Effector memory CD8-positive, alpha-beta T cell (primary cell): ENCODE measurements at regions not wholly inside any gene's neighbourhood (a gene's known extent, or its start where the extent isn't known, plus 50 kb on each side); places are given as distances from the start of the nearest gene placed in this dataset.

ENCODE experiments used
- ATAC-seq: fragments of 150-1000 bp; cut with Tn5 transposase; replicated peaks from 2 replicates; pipeline ENCODE4 v1.10.0; 2021; ENCODE audit warnings: mild to moderate bottlenecking, moderate library complexity
- DNase-seq, 3 experiments: peaks; one replicate each; pipeline ENCODE4 v3.0.0; 2021
- H3K27ac Mint-ChIP-seq, 2 donors: one replicate each; pipeline ENCODE4 v1.8.0; 2022; ENCODE audit warnings: mild to moderate bottlenecking in 2 of 2, mixed read lengths in 2 of 2, moderate library complexity in 2 of 2
- H3K27me3 Mint-ChIP-seq, 2 donors: one replicate each; pipeline ENCODE4 v1.8.0; 2022; ENCODE audit warnings: mixed read lengths in 2 of 2
- H3K36me3 Mint-ChIP-seq: one replicate; pipeline ENCODE4 v1.8.0; 2022; ENCODE audit warnings: mild to moderate bottlenecking, moderate library complexity, mixed read lengths; ENCODE audit not compliant: insufficient read depth
- H3K4me1 Mint-ChIP-seq, 2 donors: one replicate each; pipeline ENCODE4 v1.8.0; 2022; ENCODE audit warnings: low read depth in 2 of 2, mixed read lengths in 2 of 2
- H3K4me3 Mint-ChIP-seq, 2 donors: one replicate each; pipeline ENCODE4 v1.8.0; 2022; ENCODE audit warnings: mild to moderate bottlenecking in 2 of 2, mixed read lengths in 2 of 2, moderate library complexity in 2 of 2
- H3K9me3 Mint-ChIP-seq, 2 donors: one replicate each; pipeline ENCODE4 v1.8.0; 2022; ENCODE audit warnings: mixed read lengths in 2 of 2

DNA sequence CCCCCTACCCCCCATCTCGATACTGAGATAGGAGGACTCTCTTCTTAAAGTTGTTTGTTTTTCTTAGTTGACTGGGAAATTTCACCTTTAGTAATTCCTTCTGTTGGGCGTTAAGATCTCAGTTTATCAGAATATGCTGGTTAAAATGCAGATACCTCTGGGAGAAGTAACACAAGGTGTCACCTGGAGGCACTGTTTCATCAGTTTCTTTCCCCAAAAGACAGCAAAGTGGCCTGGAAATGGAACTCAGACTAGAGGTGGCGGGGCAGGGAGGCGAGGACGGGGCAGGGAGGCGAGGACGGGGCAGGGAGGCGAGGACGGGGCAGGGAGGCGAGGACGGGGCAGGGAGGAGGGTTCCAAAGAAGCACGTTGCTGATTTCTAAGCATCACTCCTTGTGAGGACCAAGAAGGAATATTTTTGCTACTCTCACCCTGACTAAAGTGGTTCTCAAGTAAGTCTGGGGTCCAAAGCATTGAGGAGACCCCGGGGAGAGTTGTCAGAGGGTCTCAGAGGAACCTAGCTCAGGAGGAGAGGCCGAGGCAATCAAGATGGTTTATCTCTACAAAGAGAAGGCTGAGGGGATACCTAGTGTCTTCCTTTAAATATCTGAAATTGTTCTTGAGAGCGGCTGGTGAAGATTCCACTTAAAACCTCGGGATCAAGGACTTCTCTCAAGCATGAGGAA lies 147.0 kb upstream of the B3GAT1 start:
- no peak for ATAC-seq
- Mint-ChIP-seq H3K9me3 (no peaks in the 10 kb centered on the region), H3K36me3 (no peaks in the 10 kb centered on the region), H3K27me3 (peaks cover 16 to 56% of the 10 kb centered on the region in 2 donors), H3K4me1 (no peaks in the 10 kb centered on the region), H3K27ac (no peak overlapping the region), H3K4me3 (no peak overlapping the region)
- no peak for DNase-seq

DNA sequence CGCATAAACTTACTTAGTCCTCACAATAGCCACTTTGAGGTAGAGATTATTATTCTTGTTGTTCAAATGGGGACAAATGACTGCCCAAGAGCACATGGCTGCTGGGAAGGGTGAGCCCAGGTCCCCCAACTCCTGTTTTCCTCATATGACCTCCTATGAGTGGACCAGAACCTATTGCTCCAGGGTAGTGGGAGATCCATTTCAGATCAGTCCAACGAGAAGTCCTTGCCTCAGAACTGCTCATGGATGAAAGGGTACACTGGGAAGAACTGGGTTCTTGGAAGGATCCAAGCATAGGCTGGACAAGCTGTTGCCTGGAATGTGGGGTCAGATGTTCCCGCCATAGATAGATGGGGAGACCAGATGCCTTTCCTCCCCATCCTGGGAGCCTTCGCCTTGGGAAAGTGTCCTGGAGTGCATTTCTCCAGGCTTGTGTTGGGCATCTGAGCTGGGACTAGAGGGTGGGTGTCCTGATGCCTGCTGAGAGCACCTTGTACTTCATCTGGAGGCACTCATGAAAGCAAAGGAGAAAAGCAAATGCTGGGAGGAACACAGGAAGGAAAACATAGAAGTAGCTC lies 146.3 kb upstream of the B3GAT1 start:
- no peak overlapping the region for H3K4me3 Mint-ChIP-seq
- ATAC-seq (no peak), DNase-seq (no peak)

DNA sequence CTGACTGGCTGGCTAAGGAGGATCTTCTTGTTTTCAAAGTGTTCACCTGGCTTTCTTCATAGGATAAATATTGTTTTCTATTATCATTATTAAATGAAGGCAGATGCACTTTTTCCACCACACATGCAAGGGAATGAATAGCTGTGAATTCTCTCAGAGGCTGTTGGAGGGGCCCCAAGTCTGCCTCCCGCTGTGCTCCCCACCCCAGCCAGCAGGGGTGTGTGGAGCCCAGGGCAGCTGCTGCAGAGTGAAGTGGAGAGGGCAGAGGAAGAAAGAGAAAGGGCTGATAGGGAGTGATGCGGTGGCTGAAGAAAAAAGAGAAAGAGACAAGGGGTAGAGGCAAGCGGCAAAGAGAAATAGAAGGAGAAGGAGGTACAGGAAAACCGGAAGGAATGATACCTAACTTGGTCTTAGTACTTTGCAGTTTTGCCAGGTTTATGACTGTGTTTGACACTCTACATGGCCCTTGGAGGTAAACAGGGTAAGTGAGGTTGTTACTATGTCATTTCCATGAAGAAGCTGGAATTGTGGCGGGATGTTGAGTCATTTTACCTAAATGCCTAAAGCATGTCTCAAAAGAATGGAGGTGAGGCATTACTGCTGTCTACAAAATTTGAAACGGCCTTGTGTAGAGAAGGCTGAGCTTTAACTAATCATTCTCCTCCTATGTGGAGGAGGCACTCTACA lies 145.7 kb upstream of the B3GAT1 start:
- no peak for DNase-seq
- peaks cover 16 to 51% of the 10 kb centered on the region in 2 donors for H3K27me3 Mint-ChIP-seq
- H3K36me3 Mint-ChIP-seq: no peaks in the 10 kb centered on the region

More for the DNA sequence above, 146.3 kb upstream of the B3GAT1 start:
- Mint-ChIP-seq H3K4me1 (no peaks in the 10 kb centered on the region), H3K9me3 (no peaks in the 10 kb centered on the region), H3K36me3 (no peaks in the 10 kb centered on the region), H3K27me3 (peaks cover 16 to 57% of the 10 kb centered on the region in 2 donors), H3K27ac (no peak overlapping the region)

DNA sequence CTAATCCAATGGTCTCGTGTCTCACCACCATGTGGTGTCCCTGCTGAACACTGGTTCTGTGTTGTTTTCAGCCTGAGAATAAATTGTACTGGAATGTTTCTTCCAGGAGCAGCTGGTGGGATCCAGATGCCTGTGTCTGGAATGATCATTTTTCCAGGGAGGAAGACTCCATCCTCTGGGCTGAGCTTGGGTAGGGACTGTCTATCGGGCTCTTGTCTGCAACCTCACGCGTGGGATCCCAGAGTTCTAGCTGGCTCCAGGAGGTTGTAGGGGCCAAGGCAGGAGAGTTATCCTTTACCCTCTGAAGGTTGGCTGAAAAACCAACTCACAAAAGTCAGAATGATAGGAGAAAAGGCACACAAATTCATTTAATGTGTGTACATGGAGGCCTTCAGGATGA lies 144.1 kb upstream of the B3GAT1 start:
- no peaks in the 10 kb centered on the region for H3K4me1 Mint-ChIP-seq
- no peaks in the 10 kb centered on the region for H3K36me3 Mint-ChIP-seq
- peaks cover 27 to 63% of the 10 kb centered on the region in 2 donors for H3K27me3 Mint-ChIP-seq
- H3K27ac Mint-ChIP-seq: no peak overlapping the region
- no peaks in the 10 kb centered on the region for H3K9me3 Mint-ChIP-seq
- no peak for ATAC-seq
- no peak overlapping the region for H3K4me3 Mint-ChIP-seq
- DNase-seq: no peak

More for the DNA sequence above, 145.7 kb upstream of the B3GAT1 start:
- Mint-ChIP-seq H3K27ac (no peak overlapping the region), H3K9me3 (no peaks in the 10 kb centered on the region), H3K4me3 (no peak overlapping the region), H3K4me1 (no peaks in the 10 kb centered on the region)
- ATAC-seq: no peak

DNA sequence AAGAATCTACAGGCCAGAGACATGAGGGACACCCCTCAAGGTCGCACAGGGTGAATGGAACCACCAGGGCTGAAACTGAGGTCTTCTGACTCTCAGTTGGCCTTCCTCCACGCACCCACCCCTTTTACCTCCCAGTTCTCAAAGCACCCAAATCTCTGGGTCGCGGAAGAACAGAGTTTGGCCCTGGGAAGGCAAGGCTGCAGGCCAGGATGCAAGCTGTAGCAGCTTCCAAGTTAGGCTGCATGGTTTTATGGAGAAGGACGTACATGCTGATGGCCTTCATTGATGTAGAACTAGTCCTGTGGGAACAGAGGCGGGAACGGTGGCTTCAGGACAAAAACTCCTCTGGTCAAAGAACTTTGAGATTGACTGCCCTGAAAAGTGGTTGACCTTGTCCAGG lies 143.5 kb upstream of the B3GAT1 start:
- no peak for ATAC-seq
- Mint-ChIP-seq H3K27ac (no peak overlapping the region), H3K27me3 (peaks cover 33 to 70% of the 10 kb centered on the region in 2 donors), H3K9me3 (no peaks in the 10 kb centered on the region), H3K4me1 (no peaks in the 10 kb centered on the region), H3K36me3 (no peaks in the 10 kb centered on the region), H3K4me3 (no peak overlapping the region)
- no peak for DNase-seq

DNA sequence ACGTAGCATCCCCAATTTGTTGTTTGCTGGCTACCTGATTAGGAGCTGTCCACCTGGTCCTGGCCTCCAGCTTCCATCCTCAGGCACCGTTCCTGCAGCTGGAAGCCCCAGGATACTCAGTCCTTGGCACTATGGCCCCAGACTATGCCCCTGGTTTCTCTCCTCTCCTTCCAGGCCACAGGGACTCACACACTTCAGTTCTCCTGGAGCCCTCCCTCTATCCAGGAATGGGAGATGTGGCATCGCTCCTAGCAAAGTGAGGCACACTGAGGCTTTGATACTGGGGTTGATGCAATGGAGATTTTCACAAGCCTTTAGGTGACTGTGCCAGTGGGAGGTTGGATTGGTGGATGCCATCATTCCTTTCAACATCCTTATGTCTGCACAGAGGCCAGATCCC lies 142.8 kb upstream of the B3GAT1 start:
- peaks cover 0 to 3% of the 10 kb centered on the region in 2 donors for H3K9me3 Mint-ChIP-seq
- no peak overlapping the region for H3K27ac Mint-ChIP-seq
- DNase-seq (no peak), ATAC-seq (no peak)
- no peak overlapping the region for H3K4me3 Mint-ChIP-seq
- no peaks in the 10 kb centered on the region for H3K36me3 Mint-ChIP-seq
- peaks cover 32 to 67% of the 10 kb centered on the region in 2 donors for H3K27me3 Mint-ChIP-seq
- H3K4me1 Mint-ChIP-seq: no peaks in the 10 kb centered on the region

DNA sequence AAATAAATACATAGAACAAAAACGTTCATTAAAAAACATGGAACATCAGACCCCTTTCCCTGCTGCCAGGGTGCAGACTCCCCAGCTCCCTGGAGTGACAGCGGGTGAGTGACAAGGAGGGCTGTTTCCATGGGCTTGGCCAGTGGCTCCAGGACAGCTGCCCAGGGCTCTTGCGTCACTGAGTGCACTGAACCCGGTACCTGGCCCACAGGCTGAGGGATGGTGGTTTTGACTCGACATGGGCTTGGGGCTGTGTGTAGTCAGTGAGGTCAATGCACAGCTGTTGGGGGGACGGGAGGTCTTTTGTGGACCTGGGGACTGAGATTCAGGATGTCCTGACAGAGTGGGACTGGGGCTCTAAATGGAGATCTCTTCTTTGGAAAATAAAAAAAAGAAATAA lies 142.1 kb upstream of the B3GAT1 start:
- DNase-seq (no peak), ATAC-seq (no peak)
- H3K4me1 Mint-ChIP-seq: no peaks in the 10 kb centered on the region
- H3K9me3 Mint-ChIP-seq: peaks cover 0 to 5% of the 10 kb centered on the region in 2 donors
- H3K4me3 Mint-ChIP-seq: no peak overlapping the region
- H3K27me3 Mint-ChIP-seq: peaks cover 29 to 59% of the 10 kb centered on the region in 2 donors
- no peak overlapping the region for H3K27ac Mint-ChIP-seq
- no peaks in the 10 kb centered on the region for H3K36me3 Mint-ChIP-seq

DNA sequence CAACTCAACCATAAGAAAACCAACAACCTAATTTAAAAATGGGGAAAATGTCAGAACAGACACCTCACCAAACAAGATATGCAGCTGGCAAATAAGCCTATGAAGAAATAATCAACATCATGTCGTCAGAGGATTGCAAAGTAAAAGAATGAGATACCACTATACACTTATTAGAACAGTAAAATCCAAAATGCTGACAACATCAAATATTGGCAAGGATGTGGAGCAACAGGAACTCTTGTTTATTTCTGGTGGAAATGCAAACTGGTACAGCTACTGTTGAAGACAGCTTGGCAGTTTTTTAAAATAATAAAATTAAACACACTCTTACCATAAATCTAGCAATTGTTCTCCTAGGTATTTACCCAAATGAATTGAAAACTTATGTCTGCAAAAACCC lies 140.7 kb upstream of the B3GAT1 start:
- H3K4me1 Mint-ChIP-seq: no peaks in the 10 kb centered on the region
- no peak overlapping the region for H3K27ac Mint-ChIP-seq
- H3K27me3 Mint-ChIP-seq: peaks cover 23 to 46% of the 10 kb centered on the region in 2 donors
- H3K9me3 Mint-ChIP-seq: peaks cover 0 to 5% of the 10 kb centered on the region in 2 donors
- H3K36me3 Mint-ChIP-seq: no peaks in the 10 kb centered on the region
- DNase-seq: no peak
- H3K4me3 Mint-ChIP-seq: no peak overlapping the region
- no peak for ATAC-seq

DNA sequence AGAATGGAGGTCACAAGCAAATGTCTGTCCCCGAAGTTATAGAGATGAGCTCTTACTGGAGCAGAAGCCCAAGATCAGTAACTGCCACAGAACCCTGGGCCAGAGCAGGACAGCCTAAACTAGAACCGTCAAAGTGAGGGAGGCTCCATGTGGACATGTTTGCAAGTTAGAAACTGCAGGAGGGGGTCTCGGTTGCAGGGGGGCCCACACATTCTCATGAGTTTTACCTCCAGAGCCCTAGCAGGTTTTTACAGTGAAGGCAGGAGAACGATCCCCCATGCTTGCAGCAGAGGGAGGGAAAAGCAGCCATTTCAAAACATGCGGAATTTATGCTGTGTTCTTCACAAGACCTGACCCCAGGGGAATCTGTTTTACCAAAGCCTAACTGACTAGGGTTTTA lies 133.5 kb upstream of the B3GAT1 start:
- H3K27me3 Mint-ChIP-seq: peaks cover 45 to 47% of the 10 kb centered on the region in 2 donors
- DNase-seq (no peak), ATAC-seq (no peak)
- H3K4me1 Mint-ChIP-seq: no peaks in the 10 kb centered on the region
- H3K27ac Mint-ChIP-seq: no peak overlapping the region
- H3K4me3 Mint-ChIP-seq: no peak overlapping the region
- peaks cover 0 to 5% of the 10 kb centered on the region in 2 donors for H3K9me3 Mint-ChIP-seq
- H3K36me3 Mint-ChIP-seq: no peaks in the 10 kb centered on the region

DNA sequence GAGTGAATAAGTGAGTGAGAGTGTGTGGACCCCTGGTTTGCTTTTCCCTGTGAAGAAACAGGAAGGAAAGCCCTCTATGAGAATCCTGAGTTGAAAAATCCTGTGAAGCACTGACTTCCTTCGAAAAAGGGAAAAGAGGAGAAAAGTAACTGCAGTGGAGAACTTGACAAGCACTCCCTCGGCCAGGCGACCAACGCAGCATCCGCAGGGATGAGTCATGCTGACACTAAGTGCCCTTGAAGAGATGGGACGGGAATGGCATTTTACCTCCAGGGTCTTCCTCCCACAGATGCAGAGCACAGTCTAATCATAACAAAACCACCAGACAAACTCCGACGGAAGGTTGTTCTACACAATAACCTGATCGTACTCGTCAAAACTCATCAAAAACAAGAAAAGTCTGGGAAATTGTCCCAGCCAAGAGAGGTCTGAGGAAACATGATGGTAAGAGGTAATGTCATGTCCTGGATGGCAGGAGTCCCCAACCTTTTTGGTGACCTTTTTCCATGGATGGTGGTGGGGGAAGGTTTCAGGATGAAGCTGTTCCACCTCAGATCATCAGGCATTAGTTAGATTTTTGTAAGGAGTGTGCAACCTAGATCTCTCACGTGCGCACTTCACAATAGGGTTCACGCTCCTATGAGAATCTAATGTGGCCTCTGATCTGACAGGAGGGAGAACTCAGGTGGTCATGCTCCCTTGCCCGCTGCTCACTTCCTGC lies 132.2 kb upstream of the B3GAT1 start:
- H3K27ac Mint-ChIP-seq: no peak overlapping the region

DNA sequence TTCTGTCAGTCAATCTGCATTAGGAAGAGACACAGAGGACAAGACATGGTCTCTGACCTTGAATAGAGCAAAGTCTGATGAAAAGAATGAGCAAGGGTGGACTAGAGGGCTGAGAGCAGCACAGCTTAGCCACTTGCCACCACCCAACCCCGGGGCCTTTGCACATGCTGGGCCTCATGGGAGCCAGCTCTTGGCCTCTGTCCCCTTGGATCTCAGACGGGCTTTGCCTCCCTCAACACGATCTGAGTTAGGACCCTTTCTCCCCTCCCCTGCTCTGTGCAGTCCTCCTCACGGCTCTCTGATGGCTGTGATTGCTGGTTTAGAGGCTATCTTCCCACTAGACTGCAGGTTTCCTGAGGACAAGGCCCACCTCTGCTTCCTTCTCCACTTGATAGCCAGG lies 131.6 kb upstream of the B3GAT1 start:
- ATAC-seq (no peak), DNase-seq (no peak)
- H3K27me3 Mint-ChIP-seq: peaks cover 51 to 57% of the 10 kb centered on the region in 2 donors
- no peak overlapping the region for H3K27ac Mint-ChIP-seq
- H3K36me3 Mint-ChIP-seq: no peaks in the 10 kb centered on the region
- no peak overlapping the region for H3K4me3 Mint-ChIP-seq
- H3K4me1 Mint-ChIP-seq: no peaks in the 10 kb centered on the region
- no peaks in the 10 kb centered on the region for H3K9me3 Mint-ChIP-seq

More for the DNA sequence above, 132.2 kb upstream of the B3GAT1 start:
- Mint-ChIP-seq H3K9me3 (no peaks in the 10 kb centered on the region), H3K4me1 (no peaks in the 10 kb centered on the region), H3K27me3 (peaks cover 47 to 51% of the 10 kb centered on the region in 2 donors), H3K36me3 (no peaks in the 10 kb centered on the region), H3K4me3 (no peak overlapping the region)
- no peak for DNase-seq
- no peak for ATAC-seq

DNA sequence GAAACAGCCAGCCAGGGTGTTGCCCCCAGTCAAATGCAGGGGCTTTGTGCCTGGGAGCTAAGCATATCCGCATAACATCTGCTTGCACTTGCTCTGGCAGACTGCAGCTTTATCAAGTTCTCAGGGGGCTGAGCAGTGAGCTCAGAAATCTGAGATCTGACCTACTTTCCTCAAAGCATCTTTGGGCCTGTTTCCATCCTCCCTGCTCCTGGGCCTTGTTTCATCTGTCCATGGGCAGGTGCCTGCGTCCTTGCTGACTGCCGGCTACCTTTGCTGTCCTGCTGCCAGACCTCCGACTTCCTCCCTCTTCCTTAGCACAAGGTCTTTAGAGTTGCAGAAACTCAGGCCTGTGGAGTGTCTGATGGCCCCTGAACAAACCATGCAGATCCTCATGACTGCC lies 131.2 kb upstream of the B3GAT1 start:
- Mint-ChIP-seq H3K4me1 (no peaks in the 10 kb centered on the region), H3K27me3 (peaks cover 55 to 61% of the 10 kb centered on the region in 2 donors), H3K4me3 (no peak overlapping the region), H3K9me3 (no peaks in the 10 kb centered on the region), H3K36me3 (no peaks in the 10 kb centered on the region), H3K27ac (no peak overlapping the region)
- no peak for ATAC-seq
- no peak for DNase-seq

DNA sequence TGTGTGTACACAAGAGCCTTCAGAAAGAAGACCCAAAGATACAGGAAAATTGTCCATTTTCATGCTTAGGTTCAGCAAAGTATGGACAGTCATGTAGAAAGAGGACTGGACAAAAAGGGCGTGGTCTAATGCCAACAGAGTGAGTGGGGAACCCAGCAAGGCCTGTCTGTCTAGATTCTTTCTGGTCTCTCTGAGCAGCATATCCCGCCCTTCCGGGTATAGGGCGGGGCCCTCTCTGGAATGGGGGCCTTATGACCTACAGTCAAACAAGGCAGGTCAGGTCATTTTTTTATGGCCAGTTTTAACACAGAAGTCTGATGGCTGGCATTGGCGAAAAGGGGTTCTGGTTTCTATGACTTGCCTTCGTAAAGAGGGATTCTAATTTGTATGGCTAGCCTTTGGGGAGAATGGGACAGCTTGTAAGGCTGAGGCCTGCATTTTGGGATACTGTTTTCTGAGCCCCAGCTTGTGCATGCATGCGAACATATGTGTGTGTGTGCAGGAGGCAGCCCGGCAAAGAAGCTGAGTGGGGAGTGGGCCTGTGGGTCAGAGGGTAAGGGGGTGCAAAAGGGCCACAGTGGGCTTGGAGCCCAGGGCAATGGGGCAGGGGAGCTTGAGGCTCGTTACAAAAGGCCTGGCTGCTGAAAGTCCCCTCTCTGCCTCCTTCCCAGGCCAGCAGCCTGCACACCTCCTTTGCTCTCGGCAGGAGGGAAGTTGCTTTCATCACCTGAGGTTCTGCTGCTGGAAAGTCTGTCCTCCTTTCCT lies 130.5 kb upstream of the B3GAT1 start:
- Mint-ChIP-seq H3K4me1 (no peaks in the 10 kb centered on the region), H3K27me3 (peaks cover 58 to 68% of the 10 kb centered on the region in 2 donors), H3K9me3 (no peaks in the 10 kb centered on the region), H3K36me3 (no peaks in the 10 kb centered on the region), H3K4me3 (no peak overlapping the region), H3K27ac (no peak overlapping the region)
- ATAC-seq (no peak), DNase-seq (no peak)
